Activated CD4-positive, alpha-beta T cell treated with anti-CD3 and anti-CD28 coated beads, Interleukin-2, amount 50 U/mL, for 24 hours (primary cell): ENCODE measurements at regions not wholly inside any gene's neighbourhood (a gene's known extent, or its start where the extent isn't known, plus 50 kb on each side); places are given as distances from the start of the nearest gene placed in this dataset.

Experiments
- DNase-seq, 2 donors: peaks; one replicate each; pipeline ENCODE4 v3.0.0-alpha.2; 2020; ENCODE audit warnings: low read depth in 1 of 2, low spot score in 1 of 2

DNA sequence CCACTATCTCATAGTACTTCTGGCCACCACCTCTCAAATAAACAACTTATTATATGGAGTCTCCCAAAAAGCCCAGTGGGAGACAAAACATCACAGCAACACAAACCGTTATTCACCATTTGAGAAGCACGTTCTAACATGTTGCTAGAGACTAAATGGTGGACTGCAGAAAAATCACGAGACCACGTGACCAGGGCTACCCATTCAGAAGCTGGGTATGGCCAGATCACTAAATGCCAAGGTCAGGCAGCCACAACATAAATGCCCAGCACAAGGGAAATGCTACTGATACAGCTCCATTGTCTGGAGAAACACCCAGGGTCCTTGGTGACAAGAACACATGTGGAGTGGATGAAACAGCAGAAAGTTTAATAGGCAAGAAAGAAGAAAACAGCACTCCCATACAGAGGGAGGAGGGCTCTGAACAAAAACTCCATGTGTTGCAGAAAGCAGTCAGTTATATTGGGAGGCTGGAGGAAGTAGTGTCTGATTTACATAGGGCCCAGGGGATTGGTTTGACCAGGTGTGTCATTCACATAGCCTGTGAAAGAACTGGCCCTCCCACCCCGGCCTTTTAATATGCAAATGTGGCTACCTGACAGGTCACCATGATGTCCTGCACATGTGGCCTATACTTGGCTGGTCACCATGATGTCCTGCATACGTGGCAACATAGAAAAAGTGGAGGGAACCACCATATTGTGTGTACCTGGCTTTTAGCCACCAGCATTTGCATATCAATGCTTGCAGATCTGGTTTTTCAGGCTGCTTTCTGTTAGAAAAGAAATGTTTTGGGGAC, 97.2 kb downstream of the TRIM36 start:
- no peak for DNase-seq

DNA sequence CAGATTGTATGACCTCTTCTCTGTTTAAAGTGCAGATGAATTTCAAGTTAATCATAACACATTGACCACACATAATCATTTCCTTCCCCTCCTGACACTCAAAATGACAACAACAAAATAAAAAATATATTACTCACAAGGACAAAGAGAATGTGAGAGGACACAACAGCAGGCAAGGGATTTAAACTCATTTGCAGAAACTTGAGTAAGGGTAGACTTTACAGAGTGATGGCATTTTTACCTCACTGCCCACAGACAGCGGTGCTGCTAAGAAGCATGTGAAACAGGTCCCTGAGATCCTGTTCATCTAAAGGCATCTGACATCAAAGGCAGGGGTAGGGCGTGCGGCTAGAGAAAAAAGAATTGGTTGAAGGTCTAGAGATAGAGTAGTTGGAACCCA, 99.0 kb downstream of the TRIM36 start:
- no peak for DNase-seq

DNA sequence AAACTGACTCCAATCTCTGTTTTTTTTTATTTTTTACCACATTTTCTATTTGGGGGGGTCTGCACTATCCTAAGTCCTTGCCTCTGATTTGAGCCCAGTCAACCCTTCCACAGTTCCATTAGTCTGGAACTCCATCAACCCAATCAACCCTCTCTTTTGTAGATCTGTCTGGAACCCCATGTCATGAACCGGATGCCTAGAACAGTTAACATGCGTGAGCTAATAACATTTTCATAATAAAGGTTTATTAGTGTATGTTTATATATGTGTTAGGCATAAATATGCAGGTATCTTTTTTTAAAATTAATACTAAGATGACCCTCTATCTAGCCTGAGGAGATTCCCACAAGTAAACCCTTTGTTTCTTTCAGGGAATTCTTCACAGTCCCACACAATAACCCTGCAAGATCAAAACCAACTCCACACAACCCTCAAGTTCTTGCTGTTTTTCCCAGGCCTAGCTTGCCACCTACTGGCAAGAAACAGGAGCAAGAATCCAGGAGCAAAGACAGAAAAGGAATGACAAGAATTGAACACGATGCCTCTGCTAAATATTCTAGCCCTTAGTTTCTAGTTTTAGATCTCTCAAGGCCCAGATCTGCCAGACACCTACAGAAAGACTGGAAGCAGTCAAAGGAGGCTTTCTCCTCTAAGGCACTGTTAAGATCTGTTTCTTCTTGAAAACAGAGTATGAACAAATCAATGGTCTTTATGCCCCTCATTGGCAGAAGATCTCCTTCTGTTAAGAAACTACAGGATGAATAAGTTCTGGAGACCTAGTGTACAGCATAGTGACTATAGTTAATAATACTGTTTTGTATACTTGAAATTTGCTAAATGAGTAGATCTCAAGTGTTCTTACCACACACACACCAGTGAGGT, 100.4 kb downstream of the TRIM36 start:
- no peak for DNase-seq

DNA sequence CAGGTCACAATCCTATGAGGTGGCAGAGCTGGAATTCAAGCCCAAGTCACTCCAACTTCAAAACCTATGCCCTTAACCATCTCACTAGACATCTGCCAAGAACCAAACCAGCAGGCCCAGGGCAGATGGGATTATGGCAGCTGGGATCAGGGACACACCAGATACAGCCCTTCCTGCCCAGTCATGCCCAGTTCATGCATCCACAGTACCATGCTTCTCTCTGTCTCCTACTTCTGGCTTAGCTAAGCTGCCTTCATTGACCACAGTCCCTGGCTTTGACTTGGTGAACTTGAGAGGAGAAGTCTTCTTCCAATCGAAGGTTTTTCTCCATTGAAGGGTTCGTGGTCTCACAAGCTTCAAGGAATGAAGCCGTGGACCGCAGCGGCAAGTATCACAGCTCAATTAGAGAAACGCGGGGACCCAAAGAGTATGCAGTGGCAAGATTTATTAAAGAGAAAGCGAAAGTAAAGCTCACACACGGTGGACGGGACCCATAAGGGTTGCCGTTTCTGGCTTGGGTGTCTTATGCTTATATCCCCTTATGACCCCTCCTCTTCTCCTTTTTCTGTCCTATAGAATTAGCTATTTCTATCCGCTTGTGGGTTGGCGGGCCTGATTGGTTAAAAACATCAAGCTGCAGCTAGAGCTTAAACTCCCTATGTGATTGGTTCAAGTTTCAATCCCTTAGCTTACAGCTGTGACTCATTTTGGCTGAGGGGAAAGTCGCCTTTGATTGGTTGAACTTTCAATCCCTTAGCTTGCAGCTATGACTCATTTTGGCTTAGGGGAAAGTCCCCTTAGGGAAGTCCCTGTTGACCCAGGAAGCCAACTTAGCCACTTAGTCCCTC, 101.2 kb downstream of the TRIM36 start:
- DNase-seq = peak in 1 of 2 donors; percentile 3

DNA sequence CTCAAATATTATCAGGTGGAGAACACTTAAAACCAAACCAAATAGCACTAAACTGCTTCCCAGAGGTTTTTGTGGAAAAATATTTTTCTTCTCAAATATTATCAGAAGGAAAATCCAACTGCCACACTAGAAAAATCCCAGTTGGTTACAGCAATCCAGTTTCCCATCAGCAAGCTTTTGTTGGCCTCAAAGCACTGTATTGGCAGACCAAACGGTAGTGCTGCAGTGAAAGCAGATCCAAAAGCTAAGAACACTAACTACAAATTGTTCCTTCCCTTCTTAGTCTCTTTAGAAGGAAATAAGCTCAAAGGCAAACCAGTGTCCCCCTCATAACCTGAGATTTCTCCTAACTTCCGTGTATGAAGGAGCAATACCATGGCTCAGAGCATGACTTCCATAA, 105.3 kb downstream of the TRIM36 start:
- no peak for DNase-seq

DNA sequence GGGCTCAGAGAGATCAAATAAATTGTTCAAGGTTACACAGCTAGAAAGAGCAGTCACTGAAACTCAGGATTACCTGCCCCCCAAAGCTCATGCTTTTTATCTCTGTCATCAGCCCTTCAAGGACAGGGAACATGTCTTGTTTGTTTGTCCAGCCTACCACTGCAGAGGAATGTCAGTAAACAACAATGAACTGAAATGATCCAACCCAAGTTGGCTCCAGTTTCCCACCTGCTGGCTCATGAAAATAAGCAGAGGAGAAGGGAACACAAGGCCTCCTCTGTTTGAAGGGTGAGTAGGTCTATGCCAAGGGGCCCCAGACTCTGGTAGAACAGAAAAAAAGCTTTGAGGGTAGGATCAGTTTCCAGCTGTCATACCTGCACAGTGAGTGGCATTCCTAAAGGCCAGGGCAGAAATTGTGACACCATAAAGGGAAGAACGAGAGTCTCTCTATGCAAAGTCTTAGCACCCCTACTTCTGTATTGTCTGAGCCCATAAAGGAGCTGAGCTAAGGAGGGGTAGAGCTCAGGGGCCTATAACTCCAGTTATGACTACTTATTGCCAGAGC, 115.2 kb downstream of the TRIM36 start:
- DNase-seq = no peak

DNA sequence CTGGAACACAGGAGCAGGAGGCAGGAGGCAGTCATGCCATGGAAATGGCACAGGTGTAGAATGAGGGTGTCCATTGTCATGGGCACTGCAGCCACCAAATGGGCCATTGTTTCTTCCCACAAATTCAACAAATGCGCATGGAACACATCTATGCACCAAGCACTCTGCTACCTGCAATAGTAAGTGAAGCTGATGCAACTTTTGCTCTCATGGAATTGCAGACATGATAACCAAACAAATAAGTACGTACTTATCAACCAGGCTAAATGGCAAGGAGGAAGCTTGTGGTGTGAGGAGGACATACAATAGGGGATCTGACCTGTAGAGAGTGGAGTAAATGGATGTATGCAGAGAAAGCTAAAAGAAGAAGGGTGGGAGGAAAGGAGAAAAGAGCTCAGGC, 116.8 kb downstream of the TRIM36 start:
- DNase-seq = no peak

DNA sequence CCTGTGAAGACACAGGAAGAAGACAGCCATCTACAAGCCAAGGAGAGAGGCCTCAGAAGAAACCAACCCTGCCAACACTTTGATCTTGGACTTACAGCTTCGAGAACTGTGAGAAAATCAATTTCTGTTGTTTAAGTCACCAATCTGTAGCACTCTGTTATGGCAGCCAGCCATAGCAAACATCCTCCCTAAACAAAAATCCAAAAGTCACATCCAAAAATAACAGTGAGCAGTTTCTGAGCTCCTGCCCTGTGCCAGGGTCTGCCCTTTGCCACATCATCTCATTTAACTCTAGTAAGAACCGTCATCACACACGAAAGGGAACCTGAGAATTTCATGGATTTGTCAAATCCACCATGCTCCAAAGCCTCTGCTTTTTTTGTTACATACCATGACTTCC, 118.8 kb downstream of the TRIM36 start:
- DNase-seq = no peak

DNA sequence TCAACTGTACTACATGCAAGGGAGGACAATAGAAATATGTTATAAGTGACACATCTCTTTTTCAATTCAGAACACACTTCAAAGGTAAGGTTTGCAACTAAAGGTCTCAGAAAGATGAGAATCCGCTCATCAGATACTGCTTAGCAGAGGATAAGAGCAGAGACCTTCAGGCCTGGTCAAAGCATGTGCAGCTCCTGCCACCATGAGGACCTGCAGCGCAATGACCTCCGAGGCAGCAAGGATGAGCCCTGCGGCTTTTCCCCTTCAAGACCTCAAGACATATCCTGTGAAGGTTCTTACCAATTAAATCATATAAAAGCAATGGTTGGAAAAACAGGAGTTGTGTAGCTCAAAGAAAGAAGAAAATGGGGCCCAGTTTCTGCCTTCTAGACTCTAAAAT, 135.8 kb downstream of the TRIM36 start:
- DNase-seq = no peak

DNA sequence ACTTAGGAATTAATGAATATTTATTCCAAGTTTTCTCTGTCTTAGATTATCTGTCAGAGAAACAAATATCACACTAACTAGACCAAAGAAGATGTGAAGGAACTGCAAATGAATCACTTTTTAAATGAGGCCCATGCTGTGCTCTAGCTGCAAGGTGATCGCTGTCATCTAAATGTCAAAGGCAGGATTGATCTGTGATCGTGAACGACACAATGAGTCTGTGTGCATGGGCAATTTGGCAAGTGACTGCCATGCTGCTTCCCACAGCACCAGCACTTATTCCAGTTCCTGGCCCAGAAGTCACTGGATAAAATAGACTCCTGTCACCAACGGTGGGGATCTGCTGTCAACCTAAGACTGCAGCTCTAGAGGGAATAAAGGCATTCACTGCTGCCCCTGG, 141.2 kb downstream of the TRIM36 start:
- no peak for DNase-seq

DNA sequence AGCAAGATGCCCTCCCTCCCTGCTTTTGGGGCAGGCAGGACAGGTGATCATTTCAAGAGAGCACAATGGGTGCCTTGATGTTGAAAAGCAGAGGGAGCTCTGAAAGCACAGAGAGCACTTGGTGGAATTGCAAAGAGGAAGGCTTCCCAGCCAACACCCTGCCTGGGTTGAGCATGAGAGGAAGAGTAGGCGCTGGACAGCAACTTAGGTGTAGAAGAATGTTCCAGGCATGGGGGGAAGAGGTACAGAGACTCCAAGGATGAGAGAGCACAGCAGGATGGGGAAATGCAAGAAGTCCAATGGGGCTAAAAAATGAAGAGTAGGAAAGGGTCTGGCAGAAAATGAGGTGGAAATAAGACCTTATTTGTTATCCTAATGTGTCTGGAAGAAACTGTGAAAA, 144.8 kb downstream of the TRIM36 start:
- no peak for DNase-seq

DNA sequence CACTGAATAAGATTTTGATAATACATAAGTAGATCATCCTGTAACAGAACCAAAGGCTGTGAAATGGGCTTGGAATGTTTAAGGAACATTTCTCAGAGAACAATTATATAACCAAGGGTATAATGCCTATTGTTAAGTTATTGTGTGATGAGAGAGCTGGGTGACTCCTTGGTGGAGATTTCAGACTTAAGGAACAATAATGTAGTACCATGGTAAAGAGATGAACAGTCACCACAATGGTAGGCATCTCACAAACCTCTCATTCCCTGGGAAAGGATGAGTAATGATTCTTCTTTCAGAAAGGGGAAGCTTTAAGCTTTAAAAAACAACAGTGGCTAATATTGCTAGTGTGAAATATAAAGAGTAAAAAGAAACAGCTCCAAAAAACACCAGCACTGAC, 147.4 kb downstream of the TRIM36 start:
- no peak for DNase-seq

DNA sequence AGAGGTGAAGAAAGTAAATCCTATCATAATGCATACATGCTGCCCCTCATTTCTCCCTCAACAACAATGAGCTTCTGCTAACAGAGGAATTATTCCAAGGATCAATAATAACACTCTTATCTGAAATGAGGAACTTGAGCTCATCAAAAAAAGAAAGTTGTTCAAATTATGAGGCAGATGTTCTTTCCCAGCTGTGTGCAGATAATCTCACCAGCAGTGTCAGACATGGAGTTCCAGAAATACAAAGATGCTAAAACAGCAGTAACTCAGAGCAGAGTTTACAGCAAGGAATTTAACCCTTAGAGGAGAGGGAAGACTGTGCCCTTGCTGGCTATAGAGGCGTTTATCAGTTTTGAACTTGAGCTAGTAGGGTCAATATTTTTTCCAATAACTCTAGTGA, 153.1 kb downstream of the TRIM36 start:
- DNase-seq = no peak

DNA sequence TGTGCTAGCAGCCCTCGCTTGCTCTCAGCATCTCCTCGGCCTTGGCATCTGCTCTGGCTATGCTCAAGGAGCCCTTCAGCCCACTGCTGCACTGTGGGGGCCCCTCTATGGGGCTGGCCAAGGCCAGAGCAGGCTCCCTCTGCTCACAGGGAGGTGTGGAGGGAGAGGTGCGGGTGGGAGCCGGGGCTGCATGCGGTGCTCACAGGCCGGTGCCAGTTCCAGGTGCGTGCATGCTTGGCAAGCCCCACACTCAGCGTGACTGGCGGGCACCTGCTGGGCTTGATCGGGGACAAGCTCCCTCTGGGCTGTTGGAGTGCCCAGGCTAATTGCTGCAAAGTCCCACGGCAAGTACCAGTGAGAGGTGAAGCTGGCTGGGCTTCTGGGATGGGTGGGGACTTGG, 170.5 kb downstream of the TRIM36 start:
- no peak for DNase-seq

DNA sequence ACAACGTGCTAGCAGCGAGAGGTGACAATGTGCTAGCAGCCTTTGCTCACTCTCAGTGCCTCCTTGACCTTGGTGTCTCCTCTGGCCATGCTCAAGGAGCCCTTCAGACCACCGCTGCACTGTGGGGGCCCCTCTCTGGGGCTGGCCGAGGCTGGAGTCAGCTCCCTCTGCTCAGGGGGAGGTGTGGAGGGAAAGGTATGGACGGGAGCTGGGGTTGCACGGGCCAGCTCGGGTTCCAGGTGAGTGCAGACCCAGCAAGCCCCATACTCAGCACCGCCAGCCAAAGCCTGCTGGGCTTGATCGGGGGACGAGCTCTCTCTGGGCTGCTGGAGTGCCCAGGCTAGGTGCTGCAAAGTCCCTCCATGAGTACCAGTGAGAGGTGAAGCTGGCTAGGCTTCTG, 180.2 kb downstream of the TRIM36 start:
- no peak for DNase-seq

DNA sequence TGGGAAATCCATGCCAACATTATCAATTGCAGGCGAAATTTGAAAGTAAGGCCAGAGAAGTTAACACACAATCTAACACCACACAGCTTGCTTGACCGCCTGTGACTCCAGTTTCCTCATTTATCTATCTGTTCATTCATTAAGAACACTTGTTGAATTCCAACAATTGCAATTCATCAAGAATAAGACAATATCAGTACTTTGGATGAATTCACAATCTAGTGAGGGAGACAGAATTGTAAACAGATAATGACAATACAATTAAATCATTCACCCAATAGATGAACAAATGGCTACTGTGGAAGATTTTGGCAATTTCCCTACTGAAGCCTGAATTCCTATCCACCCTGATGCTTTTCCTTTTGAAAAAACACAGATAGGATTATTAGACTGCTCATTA, 181.6 kb downstream of the TRIM36 start:
- DNase-seq = no peak

DNA sequence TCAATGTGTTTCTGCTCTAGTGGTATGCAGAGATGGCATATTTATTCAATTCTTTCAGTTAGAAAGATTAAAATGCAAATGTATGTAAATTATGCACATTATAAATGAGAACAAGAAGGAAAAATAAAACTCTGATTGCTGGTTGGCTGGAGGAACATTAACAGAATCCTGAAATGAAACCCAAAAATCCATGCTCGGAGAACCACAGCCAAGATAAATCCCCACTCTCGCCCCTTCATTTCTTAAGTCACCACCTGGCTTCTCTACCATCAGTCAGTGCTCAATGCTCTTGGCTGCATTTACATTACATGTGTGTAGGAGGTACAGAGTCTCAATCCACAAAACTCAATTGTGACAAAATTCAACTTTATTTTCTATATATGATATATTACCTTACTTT, 184.9 kb downstream of the TRIM36 start:
- DNase-seq = no peak

DNA sequence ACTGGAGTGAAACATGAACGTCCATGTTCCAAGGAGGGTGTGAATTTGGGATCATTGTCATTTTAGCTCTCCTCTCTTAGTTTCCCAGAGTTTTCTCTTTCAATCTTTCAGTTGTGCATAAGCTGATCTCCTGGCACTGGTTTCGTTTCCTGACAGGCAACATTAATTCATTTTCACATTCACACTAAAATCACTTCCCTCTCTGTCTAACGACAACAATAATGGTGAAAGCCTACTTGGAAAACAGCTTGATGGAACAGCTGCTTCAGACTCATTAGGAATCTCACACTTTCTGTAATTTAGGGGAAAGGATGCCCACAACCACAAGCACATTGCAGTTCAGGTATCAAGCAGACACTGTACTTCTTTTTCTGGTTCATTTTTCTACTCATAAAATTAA, 188.6 kb downstream of the TRIM36 start:
- no peak for DNase-seq

DNA sequence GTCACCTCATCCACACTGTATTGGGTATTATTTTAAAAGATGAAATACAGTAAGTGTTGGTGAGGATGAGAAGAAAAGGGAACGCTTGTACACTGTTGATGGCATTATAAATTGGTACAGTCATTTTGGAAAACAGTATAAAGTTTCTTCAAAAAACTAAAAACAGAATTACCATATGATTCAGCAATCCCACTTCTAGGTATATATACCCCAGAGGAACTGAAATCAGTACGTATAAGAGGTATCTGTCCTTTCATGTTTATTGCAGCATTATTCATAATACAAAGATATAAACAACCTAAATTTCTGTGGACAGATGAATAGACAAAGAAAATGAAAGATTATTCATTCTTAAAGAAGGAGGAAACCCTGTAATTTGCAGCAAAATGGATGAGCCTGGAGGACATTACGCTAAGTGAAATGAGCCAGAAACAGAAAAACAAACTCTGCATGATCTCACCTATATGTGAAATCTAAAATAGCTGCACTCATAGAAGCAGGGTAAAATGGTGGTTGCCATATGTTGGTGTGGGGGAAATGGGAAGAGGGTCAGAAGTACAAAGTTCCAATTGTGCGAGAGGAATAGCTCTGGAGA, 191.6 kb downstream of the TRIM36 start:
- no peak for DNase-seq

DNA sequence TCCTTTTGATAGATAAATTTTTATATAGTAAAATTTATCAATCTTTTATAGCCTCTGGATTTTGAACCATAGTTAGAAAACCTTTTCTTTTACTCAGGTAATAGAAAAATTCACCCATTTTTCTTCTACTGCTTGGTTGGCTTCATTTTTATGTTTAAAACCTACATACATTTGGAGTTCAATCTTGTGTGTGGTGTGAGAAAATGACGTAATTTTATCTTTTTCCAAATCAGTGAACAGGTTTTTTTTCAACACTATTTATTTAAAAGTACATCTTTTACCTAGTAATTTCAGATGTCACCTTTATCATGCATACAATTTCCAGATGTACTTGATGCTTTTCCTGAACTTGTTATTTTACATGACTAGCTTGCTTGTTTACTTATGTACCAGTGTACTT, 200.2 kb downstream of the TRIM36 start:
- no peak for DNase-seq

DNA sequence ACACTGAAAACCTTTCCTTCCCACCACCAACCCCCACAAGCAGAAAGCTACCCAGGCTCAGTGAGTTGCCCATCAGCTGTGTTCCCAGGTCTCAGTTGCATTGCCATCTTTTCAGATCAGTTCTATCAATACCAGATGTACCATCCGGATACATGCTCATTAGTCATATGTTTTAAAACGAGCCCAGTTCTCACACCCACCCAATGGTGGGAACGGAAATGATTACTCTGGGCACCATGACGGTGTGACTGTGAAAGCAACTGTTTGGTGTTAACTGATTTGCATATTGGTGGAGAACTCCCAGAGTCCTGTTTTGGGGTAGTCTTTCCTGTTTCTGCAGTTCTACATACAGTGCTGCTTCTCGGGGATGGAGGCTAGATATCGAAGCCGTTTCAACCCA, 212.3 kb downstream of the TRIM36 start:
- DNase-seq = no peak
